Prostate gland (tissue), 2 donors: ENCODE measurements at regions not wholly inside any gene's neighbourhood (a gene's known extent, or its start where the extent isn't known, plus 50 kb on each side); places are given as distances from the start of the nearest gene placed in this dataset.
"Not testable (repeated sequence)": the region's sequence is repeated elsewhere in the genome, so short reads cannot be mapped to it uniquely, and the experiment has no call there.

Experiments used
- CTCF ChIP-seq, 4 experiments: fragments of 200-600 bp in 2 of 4; fragments of 450-650 bp in 2 of 4; sonication (generic) in 2 of 4; IDR thresholded peaks; 1 replicate in 3 of 4; 2 replicates in 1 of 4; pipeline ENCODE4 v1.5.1; 2016 to 2019; ENCODE audit warnings: antibody characterized with exemption in 4 of 4, mild to moderate bottlenecking in 2 of 4, moderate library complexity in 2 of 4
- POLR2A ChIP-seq: fragments of 450-650 bp; IDR thresholded peaks from one replicate; pipeline ENCODE4 v1.6.1; 2016; ENCODE audit warnings: antibody characterized with exemption, mild to moderate bottlenecking
- POLR2AphosphoS5 ChIP-seq: sonication (generic); formaldehyde crosslinking; IDR thresholded peaks from one replicate; pipeline ENCODE4 v1.6.1; 2017; ENCODE audit warnings: antibody characterized with exemption

DNA sequence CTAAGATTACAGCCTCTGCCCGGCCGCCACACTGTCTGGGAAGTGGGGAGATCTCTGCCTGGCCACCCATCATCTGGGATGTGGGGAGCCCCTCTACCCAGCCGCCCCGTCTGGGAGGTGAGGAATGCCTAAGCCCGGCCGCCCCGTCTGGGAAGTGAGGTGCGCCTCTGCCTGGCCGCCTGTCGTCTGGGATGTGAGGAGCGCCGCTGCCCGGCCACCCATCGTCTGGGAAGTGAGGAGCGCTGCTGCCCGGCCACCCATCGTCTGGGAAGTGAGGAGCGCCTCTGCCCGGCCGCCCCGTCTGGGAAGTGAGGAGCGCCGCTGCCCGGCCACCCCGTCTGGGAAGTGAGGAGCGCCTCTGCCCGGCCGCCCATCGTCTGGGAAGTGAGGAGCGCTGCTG lies 135.9 kb upstream of the PROKR2 start:
- TF ChIP-seq CTCF (IDR thresholded peaks at IDR 0.05); POLR2A; POLR2AphosphoS5: not testable (repeated sequence)
